ENCODE measurements at regions not wholly inside any gene's neighbourhood (a gene's known extent, or its start where the extent isn't known, plus 50 kb on each side); places are given as distances from the start of the nearest gene placed in this dataset.

DNA sequence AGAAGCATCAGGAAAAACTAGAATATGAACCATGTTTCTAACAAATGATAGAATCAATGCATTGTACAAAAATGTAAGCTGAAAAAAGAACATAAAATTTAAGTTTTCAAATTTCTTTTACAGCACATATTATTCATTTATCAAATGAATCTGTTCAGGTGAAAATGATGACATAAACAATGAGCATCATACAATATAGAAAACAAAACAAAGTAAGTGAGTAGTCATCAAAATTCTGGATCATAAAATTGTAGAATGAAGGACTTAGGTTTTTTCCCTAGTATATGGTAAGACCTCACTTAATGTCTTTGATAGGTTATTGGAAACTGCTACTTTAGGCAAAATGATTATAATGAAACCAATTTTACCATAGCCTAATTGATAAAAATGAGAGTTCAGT is 427.0 kb upstream of the KCNH7 start:
- H2AFZ ChIP-seq (ENCODE audit: low read depth, low read length) = no peak overlapping the region
- H3K9ac ChIP-seq (ENCODE audit: insufficient read depth in 1 of 2, low read depth in 2 of 2, low read length in 2 of 2) = no peak overlapping the region
- no peak overlapping the region for H3K27ac ChIP-seq (ENCODE audit: extremely low read depth, low read depth, low read length)
- H3K27me3 ChIP-seq (ENCODE audit: control insufficient read depth in 2 of 2, insufficient read depth in 2 of 2, low read length in 2 of 2) = no peaks in the 10 kb centered on the region
- H3K4me3 ChIP-seq = no peak overlapping the region
- ChIA-PET POLR2A (no interaction called here), CTCF (ENCODE audit: low intra/inter-chr PET ratio) (no interaction called here)
- H3K79me2 ChIP-seq (ENCODE audit: control insufficient read depth, insufficient read depth, low read length) = no peaks in the 10 kb centered on the region
- ATAC-seq = no peak
- H3K4me1 ChIP-seq (replicated peaks in 1 of 2; ENCODE audit: control insufficient read depth in 2 of 2, insufficient read depth in 2 of 2, low read length in 2 of 2) = no peaks in the 10 kb centered on the region
- no peaks in the 10 kb centered on the region for H3K9me1 ChIP-seq (ENCODE audit: control insufficient read depth, insufficient read depth, low read length)
- H4K20me1 ChIP-seq (replicated peaks; ENCODE audit: control insufficient read depth, insufficient read depth, low read length) = no peaks in the 10 kb centered on the region
- TF ChIP-seq CBX5 (IDR thresholded peaks at IDR 0.05; ENCODE audit: borderline replicate concordance, low read depth) (no peak), FIP1L1 (IDR thresholded peaks at IDR 0.05; ENCODE audit: low read depth, low read length, poor library complexity, severe bottlenecking) (no peak), HSF4 (CRISPR knock-in tag; IDR thresholded peaks at IDR 0.05; ENCODE audit: borderline replicate concordance) (no peak), BCOR (IDR thresholded peaks at IDR 0.05) (no peak), KAT2B (IDR thresholded peaks at IDR 0.05; ENCODE audit: low read depth, low read length) (no peak), HMG20A (CRISPR knock-in tag; conservative IDR thresholded peaks at IDR 0.05) (no peak), SIX5 (IDR thresholded peaks at IDR 0.05; ENCODE audit: borderline replicate concordance in 1 of 2, insufficient read depth in 1 of 2, low read depth in 1 of 2, low read length in 2 of 2) (no peak), ZNF263 (CRISPR knock-in tag; IDR thresholded peaks at IDR 0.05; ENCODE audit: borderline replicate concordance) (no peak), NONO (IDR thresholded peaks at IDR 0.05; ENCODE audit: low read depth in 2 of 2, low read length in 1 of 2) (no peak)
- H3K9me3 ChIP-seq (replicated peaks; ENCODE audit: control insufficient read depth, insufficient read depth, low read depth, low read length) = 0 out of 2 replicates have a peak, but pooled peaks cover 2% of the 10 kb centered on the region
- no peak for FAIRE-seq
- H3K4me2 ChIP-seq (ENCODE audit: insufficient read depth, low read length) = no peak overlapping the region
- intact Hi-C loops (cut with micrococcal nuclease) = no loop called here
- no peak for DNase-seq (ENCODE audit: extremely low read depth in 1 of 4, low spot score in 3 of 4)
- no TSS peak for BruUV-seq (replicated peaks)
- in situ Hi-C loops (cut with MboI) = no loop called here
- H3K36me3 ChIP-seq (ENCODE audit: control insufficient read depth, insufficient read depth, low read length) = no peaks in the 10 kb centered on the region
